ENCODE measurements at regions not wholly inside any gene's neighbourhood (a gene's known extent, or its start where the extent isn't known, plus 50 kb on each side); places are given as distances from the start of the nearest gene placed in this dataset.

DNA sequence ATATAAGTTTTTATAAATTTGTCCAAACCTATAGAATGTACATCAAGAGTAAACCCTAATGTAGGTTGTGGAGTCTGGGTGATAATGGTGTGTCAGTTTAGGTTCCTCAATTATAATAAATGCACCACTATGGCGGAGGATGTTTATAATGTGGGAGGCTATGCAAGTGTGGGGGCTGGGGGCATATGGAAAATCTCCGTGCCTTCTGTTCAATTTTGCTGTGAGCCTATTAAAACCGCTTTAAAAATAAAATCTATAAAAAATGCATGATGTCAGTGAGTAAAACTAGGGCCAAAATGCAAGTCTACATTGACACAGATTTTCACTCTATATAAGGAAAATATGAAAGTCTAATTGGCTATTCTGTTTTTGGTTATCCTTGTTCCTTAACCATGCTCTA, 774.9 kb upstream of the ALCAM start:
- DNase-seq (ENCODE audit: missing footprints) (no peak), ATAC-seq (no peak)
- intact Hi-C loops (cut with DNase I) = no loop called here

GRCh38 chr3:104594491-104594890, 772.2 kb upstream of the ALCAM start:
- ATAC-seq (no peak), DNase-seq (ENCODE audit: missing footprints) (no peak)
- intact Hi-C loops (cut with DNase I) = no loop called here

GRCh38 chr3:104596054-104596453, 770.7 kb upstream of the ALCAM start:
- no peak for ATAC-seq
- intact Hi-C loops (cut with DNase I) = no loop called here
- DNase-seq (ENCODE audit: missing footprints) = no peak

DNA sequence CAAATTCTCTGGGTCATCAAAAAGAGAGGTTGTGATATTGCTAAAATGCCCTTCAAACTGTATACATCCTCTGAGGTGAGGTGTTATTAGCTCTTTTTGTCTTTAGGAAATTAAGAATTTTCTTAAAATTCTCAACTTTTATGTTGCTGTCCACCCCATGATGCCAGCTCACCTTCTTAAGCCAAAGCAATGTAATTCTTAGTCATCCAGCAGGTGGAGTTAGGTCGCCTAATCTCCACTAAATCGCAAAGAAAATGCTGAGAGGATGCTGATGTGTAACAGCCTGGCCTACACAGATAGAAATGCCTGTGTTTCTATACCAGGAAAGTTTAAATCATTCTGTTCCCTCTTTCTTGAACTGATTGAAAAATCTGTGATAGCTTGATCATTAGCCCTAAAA, 770.2 kb upstream of the ALCAM start:
- ATAC-seq = no peak
- intact Hi-C loops (cut with DNase I) = no loop called here
- DNase-seq (ENCODE audit: missing footprints) = no peak

GRCh38 chr3:104598848-104599511, 767.7 kb upstream of the ALCAM start:
- ATAC-seq (no peak), DNase-seq (ENCODE audit: missing footprints) (no peak)
- intact Hi-C loops (cut with DNase I) = no loop called here

DNA sequence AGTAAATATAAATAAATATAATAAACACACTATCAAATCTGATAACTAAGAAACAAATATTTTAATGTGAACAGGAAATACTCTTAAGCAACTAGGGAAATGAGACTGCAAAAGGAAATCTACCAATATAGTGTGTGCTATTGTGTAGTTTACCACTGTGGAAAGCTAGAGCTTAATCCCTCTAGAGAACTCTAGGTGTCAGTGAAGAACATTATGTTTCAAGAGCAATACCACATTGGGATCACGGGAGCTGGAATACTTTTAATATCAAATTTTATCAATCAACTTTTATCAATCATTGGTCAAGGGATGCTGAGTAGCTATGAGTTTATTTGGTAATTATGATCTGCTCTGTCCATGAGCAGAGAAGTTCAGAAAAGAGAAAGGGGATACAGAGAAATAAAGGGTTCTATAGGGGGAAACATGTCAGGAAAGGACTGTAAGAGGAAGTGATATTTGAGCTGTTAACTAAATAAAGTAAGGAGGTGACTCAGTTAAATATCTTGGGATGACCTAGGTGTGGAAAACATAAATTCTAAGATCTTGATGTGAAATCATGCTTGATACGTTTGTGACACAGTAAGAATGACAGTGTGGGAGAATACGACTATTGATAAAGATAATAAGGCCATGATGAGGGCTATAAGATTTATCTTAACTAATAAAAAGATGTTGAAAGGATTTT, 762.2 kb upstream of the ALCAM start:
- intact Hi-C loops (cut with DNase I) = no loop called here

GRCh38 chr3:104606812-104607211, 759.9 kb upstream of the ALCAM start:
- DNase-seq (ENCODE audit: missing footprints) = no peak
- intact Hi-C loops (cut with DNase I) = no loop called here
- ATAC-seq = no peak

More for the DNA sequence above, 762.2 kb upstream of the ALCAM start:
- DNase-seq (ENCODE audit: missing footprints) (no peak), ATAC-seq (no peak)

DNA sequence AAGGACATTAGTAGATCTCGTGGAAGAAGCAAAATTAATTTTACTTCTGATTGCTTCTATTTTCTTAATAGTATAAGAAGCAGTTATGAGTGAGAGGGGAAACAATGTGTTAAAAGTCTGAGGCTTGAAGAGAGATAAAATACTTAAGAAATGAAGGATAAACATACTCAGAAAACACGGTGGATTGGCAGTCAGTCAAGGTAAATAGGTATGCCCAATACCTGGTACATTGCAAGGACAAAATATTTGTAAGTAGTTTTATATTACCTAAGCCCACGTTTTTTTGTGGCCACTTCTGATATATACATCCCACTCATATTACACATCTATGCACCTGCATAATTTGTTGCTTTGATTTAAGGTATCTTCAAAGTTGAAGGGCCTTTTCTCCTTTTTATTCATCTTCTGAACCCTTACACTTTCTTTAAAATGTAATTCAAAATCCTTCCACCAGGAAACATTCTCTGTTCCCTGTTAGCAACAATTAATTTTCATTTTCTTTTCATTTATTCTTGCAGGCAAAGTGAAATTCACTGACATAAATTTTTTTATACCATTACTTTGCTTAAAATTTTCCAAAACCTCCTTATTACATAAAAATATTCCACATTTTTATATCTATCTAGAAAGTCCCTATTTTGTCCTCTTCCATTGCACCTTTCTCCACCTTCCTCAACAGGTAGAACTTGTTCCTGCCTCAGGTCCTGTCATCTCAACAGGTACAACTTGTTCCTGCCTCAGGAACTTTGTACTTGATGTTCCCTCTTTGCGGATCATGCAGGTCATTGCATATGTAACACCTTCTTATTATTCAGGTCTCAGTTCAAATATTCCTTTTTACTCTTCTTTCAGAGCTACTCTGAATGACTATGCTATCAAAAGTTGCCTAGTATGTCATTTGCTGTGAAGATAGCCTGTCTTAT, 755.7 kb upstream of the ALCAM start:
- intact Hi-C loops (cut with DNase I) = no loop called here
- DNase-seq (ENCODE audit: missing footprints) = no peak
- ATAC-seq = no peak

DNA sequence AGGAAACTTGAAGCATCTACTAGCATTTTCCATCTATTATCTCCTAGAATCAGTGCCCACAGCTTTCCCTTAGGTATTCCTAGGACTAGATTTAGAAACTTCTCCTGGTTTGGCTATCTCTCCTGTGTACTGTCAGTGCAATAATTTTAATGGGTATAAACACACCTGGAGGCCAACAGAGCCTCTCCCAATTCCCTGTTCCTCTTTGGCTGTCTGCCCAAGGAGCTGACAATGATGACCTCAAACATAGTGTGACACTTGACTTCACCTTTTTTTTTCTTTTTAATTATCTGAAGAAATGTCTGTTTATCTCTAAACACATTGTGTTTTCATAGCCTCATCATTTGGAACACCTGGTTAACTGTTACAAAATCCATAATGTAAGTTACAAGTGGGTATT, 754.5 kb upstream of the ALCAM start:
- no peak for ATAC-seq
- intact Hi-C loops (cut with DNase I) = no loop called here
- no peak for DNase-seq (ENCODE audit: missing footprints)

GRCh38 chr3:104614564-104614963, 752.1 kb upstream of the ALCAM start:
- intact Hi-C loops (cut with DNase I) = no loop called here
- no peak for DNase-seq (ENCODE audit: missing footprints)

DNA sequence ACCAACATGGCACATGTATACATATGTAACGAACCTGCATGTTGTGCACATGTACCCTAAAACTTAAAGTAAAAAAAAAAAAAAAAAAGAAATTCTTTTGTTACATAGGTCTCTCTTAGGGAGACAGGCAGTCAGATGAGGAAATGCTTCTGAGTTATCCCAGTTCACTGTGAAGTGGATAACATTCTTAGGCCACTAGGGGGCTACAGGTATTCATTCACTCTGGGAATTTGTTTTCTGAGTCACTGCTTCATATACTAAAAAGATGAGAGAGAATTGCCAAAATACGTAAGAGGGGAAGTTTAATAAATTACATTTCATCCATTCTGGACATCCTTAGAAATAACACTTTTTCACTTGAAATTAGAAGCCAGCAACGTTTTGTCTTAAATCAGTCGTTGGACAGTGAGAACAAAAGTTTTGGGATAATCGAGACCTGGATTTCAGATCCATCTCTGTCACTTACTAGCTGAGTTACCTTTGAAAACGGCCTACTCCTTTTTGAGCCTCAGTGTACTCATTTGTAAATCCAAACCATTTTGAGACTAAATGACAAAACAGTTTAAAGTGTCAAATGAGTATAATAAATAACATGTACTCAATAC, 738.4 kb upstream of the ALCAM start:
- ATAC-seq (no peak), DNase-seq (ENCODE audit: missing footprints) (no peak)
- intact Hi-C loops (cut with DNase I) = loop anchor here (5.0 to 10.0 kb wide), 2 partner anchors 739 to 887 kb away; partner anchors contain the start of gene ALCAM

More at GRCh38 chr3:104614564-104614963, 752.1 kb upstream of the ALCAM start:
- no peak for ATAC-seq

- intact Hi-C loops (cut with DNase I) = loop anchor here (5.0 to 10.0 kb wide), 2 partner anchors 738 to 886 kb away; partner anchors contain the start of gene ALCAM
- DNase-seq (ENCODE audit: missing footprints) = no peak
- no peak for ATAC-seq
These were observed 737.7 kb upstream of the ALCAM start for GRCh38 chr3:104629038-104629437.

- DNase-seq (ENCODE audit: missing footprints) (no peak), ATAC-seq (no peak)
- intact Hi-C loops (cut with DNase I) = no loop called here
These were observed 735.5 kb upstream of the ALCAM start for GRCh38 chr3:104631254-104631653.

GRCh38 chr3:104632521-104632920, 734.2 kb upstream of the ALCAM start:
- intact Hi-C loops (cut with DNase I) = no loop called here
- DNase-seq (ENCODE audit: missing footprints) (no peak), ATAC-seq (no peak)

- intact Hi-C loops (cut with DNase I) = no loop called here
- no peak for ATAC-seq
- no peak for DNase-seq (ENCODE audit: missing footprints)
These were observed 733.8 kb upstream of the ALCAM start for GRCh38 chr3:104632947-104633346.

GRCh38 chr3:104635872-104636580, 730.7 kb upstream of the ALCAM start:
- DNase-seq (ENCODE audit: missing footprints) (no peak), ATAC-seq (no peak)
- intact Hi-C loops (cut with DNase I) = no loop called here

DNA sequence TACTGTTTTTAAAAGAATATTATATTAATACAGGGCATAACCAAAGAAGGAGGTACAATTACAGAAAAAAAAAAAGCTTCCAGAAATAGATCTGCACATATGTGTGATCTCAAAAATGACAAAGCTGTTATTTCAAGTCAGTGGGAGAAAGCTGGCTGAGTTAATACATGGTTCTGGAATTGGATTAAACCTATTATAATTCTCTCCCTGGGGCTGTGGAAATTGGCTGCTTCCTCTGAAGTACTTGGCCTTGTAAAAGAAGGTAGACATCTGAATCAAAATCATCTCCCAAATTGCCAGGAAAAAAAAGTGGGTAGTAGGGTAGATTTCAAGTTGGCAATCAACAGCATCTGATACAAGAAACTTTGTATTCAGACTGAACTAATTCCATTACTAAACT, 723.9 kb upstream of the ALCAM start:
- no peak for ATAC-seq
- intact Hi-C loops (cut with DNase I) = no loop called here
- no peak for DNase-seq (ENCODE audit: missing footprints)

DNA sequence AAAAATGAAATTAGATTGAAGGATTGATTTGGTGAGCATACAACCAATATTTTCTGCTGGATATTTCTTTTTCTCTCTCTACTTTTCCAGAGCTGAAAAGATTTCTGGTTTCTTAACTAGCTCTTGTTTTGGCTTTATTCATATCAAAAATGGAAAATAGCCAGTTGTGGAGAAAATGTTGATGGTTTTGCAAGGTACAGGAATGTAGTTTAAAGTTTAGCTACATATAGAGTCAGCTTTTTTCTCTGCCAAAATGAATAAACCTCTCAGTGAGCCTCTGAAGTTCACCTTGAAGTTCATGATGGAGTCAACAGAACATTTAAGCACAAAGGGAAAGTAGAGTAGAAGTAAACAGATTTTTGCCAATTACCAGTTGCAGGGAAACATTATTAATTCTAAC, 720.5 kb upstream of the ALCAM start:
- DNase-seq (ENCODE audit: missing footprints) (no peak), ATAC-seq (no peak)
- intact Hi-C loops (cut with DNase I) = no loop called here

DNA sequence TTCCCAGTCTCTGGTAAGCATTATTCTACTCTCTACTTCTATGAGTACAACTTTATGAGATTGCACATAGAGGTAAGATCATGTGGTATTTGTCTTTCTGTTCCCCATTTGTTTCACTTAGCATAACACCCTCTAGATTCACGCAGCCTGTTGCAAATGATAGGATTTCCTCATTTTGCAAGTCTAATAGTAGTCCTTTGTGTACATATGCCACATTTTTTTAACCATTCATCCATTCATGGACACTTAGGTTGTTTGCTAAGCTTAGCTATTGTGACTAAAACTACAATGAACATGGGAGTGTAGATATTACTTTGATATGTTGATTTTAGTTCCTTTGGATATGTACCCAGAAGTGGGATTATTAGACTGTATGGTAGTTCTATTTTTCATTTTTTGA, 717.9 kb upstream of the ALCAM start:
- intact Hi-C loops (cut with DNase I) = no loop called here
- DNase-seq (ENCODE audit: missing footprints) (no peak), ATAC-seq (no peak)
